Uterus (tissue), 2 donors: ENCODE measurements at regions not wholly inside any gene's neighbourhood (a gene's known extent, or its start where the extent isn't known, plus 50 kb on each side); places are given as distances from the start of the nearest gene placed in this dataset.

ENCODE experiments used
- POLR2A ChIP-seq, 2 donors: fragments of 450-650 bp; IDR thresholded peaks; one replicate each; pipeline ENCODE4 v1.6.1; 2016; ENCODE audit warnings: antibody characterized with exemption in 2 of 2, mild to moderate bottlenecking in 1 of 2, moderate library complexity in 1 of 2
- TF ChIP-seq, protein P1 (sequence below), 4 experiments: fragments of 200-600 bp in 2 of 4; fragments of 450-650 bp in 2 of 4; sonication (generic) in 2 of 4; IDR thresholded peaks; one replicate each; pipeline ENCODE4 v1.5.1; 2016 to 2019; ENCODE audit warnings: antibody characterized with exemption in 4 of 4, mild to moderate bottlenecking in 2 of 4, moderate library complexity in 1 of 4

DNA sequence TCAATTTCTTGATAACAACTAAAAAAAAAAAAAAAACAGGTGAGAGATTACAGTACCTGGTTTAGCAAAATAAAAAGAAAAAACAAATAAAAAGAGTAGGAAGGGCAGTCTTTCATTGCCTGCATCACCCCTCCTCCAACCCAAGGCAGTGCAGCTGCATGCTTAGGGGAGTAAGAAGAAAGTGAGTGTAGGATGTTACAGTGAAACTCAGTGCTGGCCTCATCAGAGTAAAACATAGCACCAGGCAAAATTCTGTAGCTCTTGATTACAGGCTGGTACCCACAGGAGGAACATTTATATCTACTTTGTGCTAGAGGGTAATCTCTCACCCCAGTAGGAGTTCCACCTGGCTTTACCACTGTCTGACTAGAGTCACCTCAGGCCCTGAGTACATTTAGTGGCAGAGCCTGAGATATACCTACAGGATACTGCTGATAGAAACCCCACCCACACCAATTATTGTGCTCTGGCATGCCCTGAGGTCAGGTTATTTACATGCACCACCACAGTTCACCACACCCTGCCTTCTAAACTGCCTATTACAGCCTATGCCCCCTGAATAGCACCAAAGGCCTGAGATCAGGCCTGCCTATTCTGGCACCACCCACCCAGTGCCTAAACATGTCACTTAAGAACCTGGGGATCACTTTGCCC is 241.6 kb downstream of the PAPSS1 start:
- no peak for TF ChIP-seq POLR2A (IDR thresholded peaks at IDR 0.05)
- TF ChIP-seq, protein P1, sequence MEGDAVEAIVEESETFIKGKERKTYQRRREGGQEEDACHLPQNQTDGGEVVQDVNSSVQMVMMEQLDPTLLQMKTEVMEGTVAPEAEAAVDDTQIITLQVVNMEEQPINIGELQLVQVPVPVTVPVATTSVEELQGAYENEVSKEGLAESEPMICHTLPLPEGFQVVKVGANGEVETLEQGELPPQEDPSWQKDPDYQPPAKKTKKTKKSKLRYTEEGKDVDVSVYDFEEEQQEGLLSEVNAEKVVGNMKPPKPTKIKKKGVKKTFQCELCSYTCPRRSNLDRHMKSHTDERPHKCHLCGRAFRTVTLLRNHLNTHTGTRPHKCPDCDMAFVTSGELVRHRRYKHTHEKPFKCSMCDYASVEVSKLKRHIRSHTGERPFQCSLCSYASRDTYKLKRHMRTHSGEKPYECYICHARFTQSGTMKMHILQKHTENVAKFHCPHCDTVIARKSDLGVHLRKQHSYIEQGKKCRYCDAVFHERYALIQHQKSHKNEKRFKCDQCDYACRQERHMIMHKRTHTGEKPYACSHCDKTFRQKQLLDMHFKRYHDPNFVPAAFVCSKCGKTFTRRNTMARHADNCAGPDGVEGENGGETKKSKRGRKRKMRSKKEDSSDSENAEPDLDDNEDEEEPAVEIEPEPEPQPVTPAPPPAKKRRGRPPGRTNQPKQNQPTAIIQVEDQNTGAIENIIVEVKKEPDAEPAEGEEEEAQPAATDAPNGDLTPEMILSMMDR (IDR thresholded peaks at IDR 0.05), result no peak
